Mucosa of rectum (tissue), 2 donors: ENCODE measurements at regions not wholly inside any gene's neighbourhood (a gene's known extent, or its start where the extent isn't known, plus 50 kb on each side); places are given as distances from the start of the nearest gene placed in this dataset.

Source experiments
- H3K27ac ChIP-seq, 2 donors: one replicate each; pipeline ENCODE4 v1.7.0; 2013; ENCODE audit warnings: inconsistent platforms in 2 of 2, low read depth in 2 of 2, low read length in 2 of 2
- H3K27me3 ChIP-seq, 2 donors: one replicate each; pipeline ENCODE4 v1.7.0; 2013; ENCODE audit warnings: low read length in 2 of 2; ENCODE audit not compliant: control insufficient read depth in 2 of 2, insufficient read depth in 2 of 2
- H3K36me3 ChIP-seq, 2 donors: one replicate each; pipeline ENCODE4 v1.7.0; 2013; ENCODE audit warnings: low read length in 2 of 2; ENCODE audit not compliant: control insufficient read depth in 2 of 2, insufficient read depth in 2 of 2
- H3K4me1 ChIP-seq, 2 donors: one replicate each; pipeline ENCODE4 v1.7.0; 2013; ENCODE audit warnings: low read length in 2 of 2, mild to moderate bottlenecking in 1 of 2; ENCODE audit not compliant: control insufficient read depth in 2 of 2, insufficient read depth in 2 of 2
- H3K4me3 ChIP-seq, 2 donors: one replicate each; pipeline ENCODE4 v1.7.0; 2013; ENCODE audit warnings: low read length in 2 of 2
- H3K9ac ChIP-seq, 2 donors: one replicate each; pipeline ENCODE4 v1.7.0; 2013; ENCODE audit warnings: low read length in 2 of 2, low read depth in 1 of 2, mild to moderate bottlenecking in 1 of 2
- H3K9me3 ChIP-seq, 2 donors: one replicate each; pipeline ENCODE4 v1.7.0; 2013; ENCODE audit warnings: low read length in 2 of 2; ENCODE audit not compliant: control insufficient read depth in 2 of 2
- donor health status: healthy.
- donor health status: Normal muscosa, but diverticular disease.

DNA sequence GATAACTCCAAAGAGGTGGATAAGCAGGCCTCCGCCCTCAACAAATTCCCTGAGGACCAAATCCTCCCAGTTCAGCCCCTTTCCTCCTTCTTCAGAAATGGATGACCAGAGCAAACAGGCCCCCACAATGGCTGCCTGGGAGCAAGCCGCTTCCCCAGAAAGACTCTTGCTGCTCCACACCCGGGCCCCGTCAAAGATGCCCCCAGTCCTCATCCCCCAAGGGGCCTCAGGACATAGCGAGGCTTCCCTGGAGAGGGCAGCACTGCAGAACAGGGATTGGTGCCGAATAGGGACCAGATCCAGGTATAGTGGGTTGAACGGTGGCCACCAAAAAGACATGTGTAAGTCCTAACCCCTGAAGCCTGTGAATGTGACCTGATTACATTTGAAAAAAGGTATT is 502.3 kb downstream of the SHQ1 start:
- Histone ChIP-seq H3K4me1 (peaks cover 0 to 6% of the 10 kb centered on the region in 2 donors), H3K27ac (no peak overlapping the region)

DNA sequence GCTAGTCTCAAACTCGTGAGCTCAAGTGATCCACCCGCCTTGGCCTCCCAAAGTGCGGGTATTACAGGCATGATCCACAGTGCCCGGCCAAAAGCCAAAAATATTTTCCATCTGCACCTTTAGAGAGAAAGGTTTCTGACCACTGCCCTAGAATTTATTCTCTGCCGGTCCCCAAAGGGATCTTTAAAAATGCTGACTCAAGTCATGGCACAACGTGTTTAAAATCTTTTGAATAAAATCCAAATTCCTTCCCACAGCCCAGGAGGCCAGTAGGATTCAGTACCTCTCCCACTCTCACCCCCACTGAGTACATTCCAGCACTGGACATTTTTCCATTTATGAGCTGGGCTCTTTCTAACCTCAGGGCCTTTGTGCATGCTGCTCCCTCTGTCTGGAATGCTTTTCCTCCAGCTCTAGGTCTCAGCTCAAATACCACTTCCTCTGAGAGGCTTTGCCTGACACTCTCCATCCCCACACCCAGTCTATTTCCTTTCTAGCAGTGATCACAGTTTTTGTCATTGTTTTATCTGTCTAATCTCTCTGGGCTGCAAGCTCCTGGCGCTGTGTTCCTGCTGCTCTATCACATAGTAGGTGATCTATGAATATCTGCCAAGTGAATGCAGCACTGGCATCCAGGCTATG is 502.9 kb downstream of the SHQ1 start:
- H3K27me3 ChIP-seq: no peaks in the 10 kb centered on the region
- H3K9me3 ChIP-seq: no peaks in the 10 kb centered on the region
- no peaks in the 10 kb centered on the region for H3K36me3 ChIP-seq
- no peak overlapping the region for H3K27ac ChIP-seq
- no peak overlapping the region for H3K4me3 ChIP-seq
- H3K9ac ChIP-seq: no peak overlapping the region
- H3K4me1 ChIP-seq: peaks cover 0 to 6% of the 10 kb centered on the region in 2 donors

More for the DNA sequence above, 502.3 kb downstream of the SHQ1 start:
- Histone ChIP-seq H3K4me3 (no peak overlapping the region), H3K9ac (no peak overlapping the region), H3K27me3 (no peaks in the 10 kb centered on the region), H3K36me3 (no peaks in the 10 kb centered on the region), H3K9me3 (no peaks in the 10 kb centered on the region)

DNA sequence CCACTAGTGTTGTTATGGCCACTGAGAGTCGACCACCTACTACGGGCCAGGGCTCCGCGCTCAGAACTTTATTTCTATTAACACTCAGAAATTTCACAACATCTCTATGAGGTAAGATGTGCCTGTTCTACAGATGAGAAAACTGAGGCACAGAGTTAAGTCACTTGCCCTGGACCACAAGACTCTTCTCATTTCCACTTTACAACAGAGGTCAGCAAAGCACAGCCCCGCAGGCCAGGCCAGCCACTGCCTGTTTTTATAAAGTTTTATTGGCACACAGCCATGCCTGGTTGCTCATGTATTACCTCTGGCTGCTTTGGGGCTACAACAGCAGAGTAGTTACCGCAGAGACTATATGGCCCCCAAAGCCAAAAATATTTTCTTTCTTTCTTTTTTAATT is 503.6 kb downstream of the SHQ1 start:
- Histone ChIP-seq H3K4me1 (peaks cover 0 to 6% of the 10 kb centered on the region in 2 donors), H3K9ac (no peak overlapping the region), H3K9me3 (no peaks in the 10 kb centered on the region), H3K36me3 (no peaks in the 10 kb centered on the region), H3K27ac (no peak overlapping the region), H3K4me3 (no peak overlapping the region), H3K27me3 (no peaks in the 10 kb centered on the region)

DNA sequence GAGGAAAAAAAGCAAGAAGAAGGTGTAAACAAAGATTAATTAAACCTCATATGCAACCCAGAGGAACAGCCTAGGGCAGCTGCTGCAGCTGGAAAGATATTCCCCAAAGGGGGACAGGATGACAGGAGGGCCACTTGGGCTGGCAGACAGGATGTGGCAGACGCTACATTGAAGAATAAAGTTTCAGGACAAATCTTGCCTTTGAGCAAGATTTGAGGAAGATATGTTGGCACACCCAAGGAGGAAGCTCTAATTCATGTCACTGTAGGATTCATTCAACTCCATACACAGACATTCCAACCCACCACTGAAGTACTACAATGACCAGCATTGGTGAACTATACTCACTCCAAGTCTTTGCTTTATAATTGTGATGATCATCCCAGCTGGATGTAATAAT is 504.0 kb downstream of the SHQ1 start:
- H3K27ac ChIP-seq: no peak overlapping the region
- H3K4me3 ChIP-seq: no peak overlapping the region
- H3K36me3 ChIP-seq: no peaks in the 10 kb centered on the region
- no peaks in the 10 kb centered on the region for H3K27me3 ChIP-seq
- H3K9me3 ChIP-seq: no peaks in the 10 kb centered on the region
- H3K9ac ChIP-seq: no peak overlapping the region
- H3K4me1 ChIP-seq: peaks cover 0 to 6% of the 10 kb centered on the region in 2 donors

DNA sequence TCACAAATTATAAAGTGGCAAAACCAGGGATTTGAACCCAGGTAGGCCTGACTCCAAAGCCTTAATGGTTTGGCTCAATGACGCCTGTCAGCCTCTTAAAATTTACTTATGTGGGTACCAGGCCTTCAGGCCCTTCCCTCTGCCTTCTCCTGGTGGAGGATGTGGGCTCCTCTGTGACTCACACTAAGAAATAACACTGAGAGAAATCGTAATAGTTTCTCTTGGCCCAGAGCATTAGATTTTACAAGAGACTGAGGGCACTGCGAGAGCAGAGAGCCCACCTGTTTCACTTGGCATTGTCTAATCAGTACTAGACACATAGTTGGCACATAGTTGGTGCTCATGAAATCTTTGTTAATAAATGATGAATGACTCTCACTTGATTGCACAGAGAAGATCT is 505.2 kb downstream of the SHQ1 start:
- Histone ChIP-seq H3K36me3 (no peaks in the 10 kb centered on the region), H3K4me3 (no peak overlapping the region), H3K4me1 (peaks cover 0 to 6% of the 10 kb centered on the region in 2 donors), H3K9me3 (no peaks in the 10 kb centered on the region), H3K9ac (no peak overlapping the region), H3K27ac (no peak overlapping the region), H3K27me3 (no peaks in the 10 kb centered on the region)

DNA sequence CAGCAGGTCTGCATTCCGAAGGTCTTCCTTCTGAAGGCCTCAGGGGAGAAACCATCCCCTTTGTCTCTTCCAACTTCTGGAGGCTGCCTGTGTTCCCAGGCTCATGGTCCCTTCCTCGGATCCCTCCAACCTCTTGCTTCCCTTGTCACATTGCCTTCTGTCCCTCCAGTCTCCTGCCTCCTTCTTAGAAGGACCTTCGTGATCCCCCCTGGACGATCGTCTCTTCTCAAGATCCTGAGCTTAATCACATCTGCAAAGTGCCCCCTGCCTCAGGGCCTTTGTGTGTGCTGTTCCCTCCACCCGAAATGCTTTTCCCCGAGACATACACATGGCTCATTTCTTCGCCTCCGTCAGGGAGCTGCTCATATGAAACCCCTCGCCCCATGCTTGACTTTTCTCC is 505.8 kb downstream of the SHQ1 start:
- Histone ChIP-seq H3K9ac (no peak overlapping the region), H3K36me3 (no peaks in the 10 kb centered on the region), H3K4me1 (no peaks in the 10 kb centered on the region), H3K9me3 (no peaks in the 10 kb centered on the region), H3K27ac (no peak overlapping the region), H3K27me3 (no peaks in the 10 kb centered on the region), H3K4me3 (no peak overlapping the region)

DNA sequence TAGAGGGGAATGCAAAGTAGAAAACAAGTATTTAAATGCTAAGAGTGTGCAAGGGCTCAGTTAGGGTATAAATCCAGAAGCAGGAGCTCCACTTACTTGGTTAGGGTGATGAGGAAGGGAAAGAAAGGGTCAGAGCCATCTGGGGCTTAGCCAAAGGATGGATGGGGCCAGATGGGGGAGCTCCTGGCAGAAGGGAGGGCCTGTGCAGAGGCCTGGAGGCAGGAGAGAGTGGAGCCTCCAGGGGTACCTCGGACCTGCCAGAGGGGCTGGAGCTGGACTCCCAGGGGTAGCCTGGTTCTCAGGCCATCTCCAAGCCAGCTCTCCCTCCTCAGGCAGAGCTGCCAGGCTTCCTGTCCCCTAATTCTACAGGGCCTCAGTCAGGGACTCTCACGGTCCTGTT is 506.3 kb downstream of the SHQ1 start:
- Histone ChIP-seq H3K4me3 (no peak overlapping the region), H3K27ac (no peak overlapping the region), H3K9ac (no peak overlapping the region), H3K27me3 (no peaks in the 10 kb centered on the region), H3K9me3 (no peaks in the 10 kb centered on the region), H3K36me3 (no peaks in the 10 kb centered on the region), H3K4me1 (peaks cover 3 to 4% of the 10 kb centered on the region in 2 donors)

DNA sequence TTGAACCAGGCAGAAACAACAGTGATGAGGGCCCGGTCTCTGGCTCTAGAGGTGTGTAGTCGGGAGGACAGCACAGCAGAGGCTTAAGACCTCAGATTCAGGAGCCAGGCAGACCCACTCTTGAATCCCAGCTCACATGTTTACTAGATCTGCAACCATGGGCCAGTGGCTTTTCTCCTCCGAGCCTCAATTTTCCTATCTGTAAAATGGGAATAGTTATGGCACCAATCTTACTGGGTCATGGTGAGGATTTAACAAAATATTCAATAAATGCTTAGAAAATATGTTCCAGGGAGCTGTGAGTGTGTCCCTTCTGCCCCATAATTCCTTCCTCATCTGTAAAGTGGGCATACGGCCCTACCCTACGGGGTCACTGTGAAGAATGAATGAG is 506.9 kb downstream of the SHQ1 start:
- H3K4me1 ChIP-seq: peaks cover 3 to 9% of the 10 kb centered on the region in 2 donors
- H3K27me3 ChIP-seq: no peaks in the 10 kb centered on the region
- no peak overlapping the region for H3K27ac ChIP-seq
- no peaks in the 10 kb centered on the region for H3K9me3 ChIP-seq
- H3K36me3 ChIP-seq: no peaks in the 10 kb centered on the region
- H3K9ac ChIP-seq: no peak overlapping the region
- H3K4me3 ChIP-seq: no peak overlapping the region

DNA sequence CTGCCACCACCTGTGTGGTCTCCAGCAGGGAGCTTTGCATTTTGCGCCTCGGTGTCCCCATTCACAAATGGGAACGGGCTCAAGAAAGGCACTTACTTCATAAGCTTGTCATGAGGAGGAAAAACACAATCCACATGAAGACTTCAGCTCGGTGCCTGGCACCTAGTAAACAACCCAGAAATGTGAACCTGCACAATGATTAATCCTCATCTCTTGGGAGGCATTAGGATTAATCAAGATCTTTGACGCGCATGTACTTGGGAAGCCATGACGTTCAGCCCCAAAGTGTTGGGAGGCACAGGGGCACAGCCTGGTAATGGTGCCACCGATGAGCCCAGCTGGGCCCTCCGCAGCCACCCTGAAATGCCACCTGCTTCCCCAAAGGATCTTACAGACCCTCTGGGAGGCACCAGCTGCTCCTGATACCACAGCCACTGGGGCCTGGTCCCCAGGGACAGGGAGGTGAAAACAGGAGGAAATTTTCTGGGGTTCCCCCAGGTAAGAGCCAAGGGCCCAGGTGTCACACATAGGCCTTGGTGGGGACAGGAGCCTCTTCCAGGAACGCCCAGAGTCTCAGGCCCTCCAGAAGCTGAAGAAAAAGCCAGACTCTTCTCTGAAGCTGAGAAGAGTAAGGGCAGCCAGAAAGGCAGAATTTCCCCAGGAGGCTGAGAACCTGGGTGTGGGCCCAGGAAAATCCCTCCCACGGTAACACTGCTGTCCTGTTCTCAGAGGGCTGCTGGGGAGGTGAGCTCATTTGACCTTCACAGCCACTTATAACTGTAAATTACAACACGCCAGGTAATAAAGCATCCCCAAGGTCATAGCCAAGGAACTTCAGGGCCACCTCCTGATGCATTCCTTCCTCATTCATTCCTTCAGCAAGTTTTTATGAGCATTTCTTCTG is 507.5 kb downstream of the SHQ1 start:
- H3K27me3 ChIP-seq: no peaks in the 10 kb centered on the region
- H3K36me3 ChIP-seq: no peaks in the 10 kb centered on the region
- H3K4me1 ChIP-seq: peaks cover 3 to 9% of the 10 kb centered on the region in 2 donors
- no peak overlapping the region for H3K4me3 ChIP-seq
- no peak overlapping the region for H3K9ac ChIP-seq
- H3K27ac ChIP-seq: no peak overlapping the region
- H3K9me3 ChIP-seq: no peaks in the 10 kb centered on the region

DNA sequence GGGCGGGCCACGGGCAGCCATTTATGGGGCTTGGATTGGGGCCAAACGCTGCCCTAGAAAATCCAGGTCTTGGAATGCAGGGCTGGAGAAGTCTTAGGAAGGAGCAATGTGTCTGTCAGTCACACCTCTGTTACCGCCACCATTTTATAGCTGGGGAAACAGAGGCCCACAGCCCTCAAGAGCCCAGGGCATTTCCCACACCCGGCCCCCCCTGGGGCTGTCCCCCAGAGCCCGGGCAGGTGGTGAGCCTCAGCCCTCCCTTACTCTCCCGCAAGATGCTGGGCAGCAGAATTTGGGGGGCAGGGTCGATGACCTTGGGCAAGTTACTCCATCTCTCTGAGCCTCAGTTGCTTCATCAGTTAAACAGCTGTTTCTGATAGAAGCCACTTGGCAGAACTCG is 508.2 kb downstream of the SHQ1 start:
- H3K4me3 ChIP-seq: no peak overlapping the region
- no peaks in the 10 kb centered on the region for H3K9me3 ChIP-seq
- H3K27me3 ChIP-seq: no peaks in the 10 kb centered on the region
- no peaks in the 10 kb centered on the region for H3K36me3 ChIP-seq
- no peak overlapping the region for H3K9ac ChIP-seq
- no peak overlapping the region for H3K27ac ChIP-seq
- H3K4me1 ChIP-seq: peaks cover 3 to 9% of the 10 kb centered on the region in 2 donors
